ENCODE measurements at regions not wholly inside any gene's neighbourhood (a gene's known extent, or its start where the extent isn't known, plus 50 kb on each side); places are given as distances from the start of the nearest gene placed in this dataset.

GRCh38 chrX:43349363-43349762 is 306.7 kb upstream of the MAOA start:
- no peak for TF ChIP-seq POLR2AphosphoS5 (IDR thresholded peaks at IDR 0.05; ENCODE audit: low read depth, low read length)
- no peak for TF ChIP-seq TAF1 (IDR thresholded peaks at IDR 0.05; ENCODE audit: borderline replicate concordance, insufficient read depth, low read length)
- TF ChIP-seq SIN3A (IDR thresholded peaks at IDR 0.05; ENCODE audit: borderline replicate concordance, insufficient read depth, low read length), result no peak
